Smooth muscle cell (in vitro differentiated cells): ENCODE measurements at regions not wholly inside any gene's neighbourhood (a gene's known extent, or its start where the extent isn't known, plus 50 kb on each side); places are given as distances from the start of the nearest gene placed in this dataset.
A peak's percentile ranks its signal among the peaks of the same experiment; 100 is the strongest.

Experiments
- DNase-seq: peaks from one replicate; lab custom pipeline; 2025; ENCODE audit not compliant: unreplicated experiment; lab: John Stamatoyannopoulos, UW
- H2AFZ ChIP-seq: fragments of 200-600 bp; sonication (generic); 2 replicates; pipeline ENCODE4 v1.6.0; 2016; ENCODE audit warnings: antibody characterized with exemption, low read depth, mild to moderate bottlenecking
- H3F3A ChIP-seq: fragments of 200-600 bp; sonication (generic); 2 replicates; pipeline ENCODE4 v1.6.0; 2017; ENCODE audit warnings: antibody characterized with exemption, low read depth
- H3K27ac ChIP-seq: fragments of 200-600 bp; sonication (generic); 2 replicates; pipeline ENCODE4 v1.5.1; 2016; ENCODE audit warnings: low read depth, mild to moderate bottlenecking
- H3K27me3 ChIP-seq: fragments of 200-600 bp; sonication (generic); 2 replicates; pipeline ENCODE4 v1.6.1; 2016; ENCODE audit warnings: low read depth, mild to moderate bottlenecking
- H3K36me3 ChIP-seq: fragments of 200-600 bp; sonication (generic); 2 replicates; pipeline ENCODE4 v1.5.1; 2016; ENCODE audit warnings: low read depth
- H3K4me1 ChIP-seq: fragments of 200-600 bp; sonication (generic); 2 replicates; pipeline ENCODE4 v1.5.1; 2016; ENCODE audit warnings: low read depth
- H3K4me2 ChIP-seq: fragments of 200-600 bp; sonication (generic); 2 replicates; pipeline ENCODE4 v1.6.0; 2016; ENCODE audit warnings: mild to moderate bottlenecking
- H3K4me3 ChIP-seq: fragments of 200-600 bp; sonication (generic); 2 replicates; pipeline ENCODE4 v1.5.1; 2016; ENCODE audit warnings: mild to moderate bottlenecking
- H3K79me2 ChIP-seq: fragments of 200-600 bp; sonication (generic); 2 replicates; pipeline ENCODE4 v1.6.0; 2016; ENCODE audit warnings: low read depth, mild to moderate bottlenecking
- H3K9ac ChIP-seq: fragments of 200-600 bp; sonication (generic); 2 replicates; pipeline ENCODE4 v1.6.0; 2016; ENCODE audit warnings: low read depth
- H3K9me3 ChIP-seq: fragments of 200-600 bp; sonication (generic); replicated peaks from 2 replicates; pipeline ENCODE4 v1.5.1; 2016; ENCODE audit warnings: low read depth
- H4K20me1 ChIP-seq: fragments of 200-600 bp; sonication (generic); 2 replicates; pipeline ENCODE4 v1.6.0; 2016; ENCODE audit warnings: low read depth
- WGBS: methylation state at CpG from one replicate; pipeline ENCODE4 v1.1.7; 2016; ENCODE audit warnings: low lambda C conversion rate; 5-methylcytosine and 5-hydroxymethylcytosine counted together
- TF ChIP-seq, protein P1 (sequence below): fragments of 200-600 bp; sonication (generic); IDR thresholded peaks from 2 replicates; pipeline ENCODE4 v1.5.1; 2017; ENCODE audit warnings: borderline replicate concordance, mild to moderate bottlenecking, antibody characterized with exemption; ENCODE audit not compliant: insufficient read depth, poor library complexity, severe bottlenecking

DNA sequence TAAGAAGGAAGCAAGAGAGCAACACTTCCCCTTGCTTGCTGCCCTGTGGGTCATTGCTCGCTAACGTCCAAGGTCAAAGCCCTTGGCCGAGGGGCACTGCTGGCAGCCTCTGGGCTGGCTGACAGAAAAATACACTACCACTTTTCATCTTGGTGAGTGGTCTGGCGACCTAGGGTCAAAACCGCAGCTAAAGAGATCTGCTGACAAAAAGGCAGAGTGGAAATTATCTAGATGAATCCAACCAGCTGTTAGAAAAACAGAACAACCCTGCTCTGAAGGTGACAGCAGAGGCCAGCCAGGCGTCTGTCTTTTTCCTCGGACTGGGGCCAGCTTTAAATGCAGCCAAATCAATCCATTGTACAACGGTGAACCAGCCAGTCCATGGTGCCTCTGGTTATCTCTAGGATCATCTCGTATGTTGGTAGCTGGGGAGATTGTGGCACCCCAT is 92.6 kb downstream of the CD8B2 start:
- WGBS: 63% methylated on average over 9 of the region's 9 CpGs

DNA sequence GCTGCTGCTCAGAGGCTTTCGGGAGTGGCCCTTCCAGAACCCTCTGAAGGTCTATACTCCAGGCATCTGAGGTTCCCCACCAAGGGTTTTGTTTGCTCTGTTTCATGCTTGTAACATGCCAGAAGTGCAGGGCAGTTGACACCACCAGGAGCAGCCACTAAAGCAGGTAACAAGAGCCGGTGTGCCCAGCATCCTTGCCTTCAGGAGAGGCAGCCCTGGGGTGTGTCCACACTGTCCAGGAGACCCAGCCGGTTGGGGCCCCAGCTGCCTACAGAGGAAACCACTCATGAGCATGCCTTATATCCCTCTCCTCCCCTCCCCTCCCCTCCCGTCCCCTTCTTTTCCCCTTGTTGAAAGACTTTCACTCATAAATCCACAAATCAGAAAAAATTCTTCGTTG is 93.1 kb downstream of the CD8B2 start:
- no peak for DNase-seq
- TF ChIP-seq, protein P1, sequence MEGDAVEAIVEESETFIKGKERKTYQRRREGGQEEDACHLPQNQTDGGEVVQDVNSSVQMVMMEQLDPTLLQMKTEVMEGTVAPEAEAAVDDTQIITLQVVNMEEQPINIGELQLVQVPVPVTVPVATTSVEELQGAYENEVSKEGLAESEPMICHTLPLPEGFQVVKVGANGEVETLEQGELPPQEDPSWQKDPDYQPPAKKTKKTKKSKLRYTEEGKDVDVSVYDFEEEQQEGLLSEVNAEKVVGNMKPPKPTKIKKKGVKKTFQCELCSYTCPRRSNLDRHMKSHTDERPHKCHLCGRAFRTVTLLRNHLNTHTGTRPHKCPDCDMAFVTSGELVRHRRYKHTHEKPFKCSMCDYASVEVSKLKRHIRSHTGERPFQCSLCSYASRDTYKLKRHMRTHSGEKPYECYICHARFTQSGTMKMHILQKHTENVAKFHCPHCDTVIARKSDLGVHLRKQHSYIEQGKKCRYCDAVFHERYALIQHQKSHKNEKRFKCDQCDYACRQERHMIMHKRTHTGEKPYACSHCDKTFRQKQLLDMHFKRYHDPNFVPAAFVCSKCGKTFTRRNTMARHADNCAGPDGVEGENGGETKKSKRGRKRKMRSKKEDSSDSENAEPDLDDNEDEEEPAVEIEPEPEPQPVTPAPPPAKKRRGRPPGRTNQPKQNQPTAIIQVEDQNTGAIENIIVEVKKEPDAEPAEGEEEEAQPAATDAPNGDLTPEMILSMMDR: no peak
- no peak overlapping the region for H3K4me2 ChIP-seq
- 74% methylated on average over 5 of the region's 5 CpGs for WGBS
- H3K9me3 ChIP-seq: no peaks in the 10 kb centered on the region
- no peaks in the 10 kb centered on the region for H3K79me2 ChIP-seq
- no peak overlapping the region for H2AFZ ChIP-seq
- no peak overlapping the region for H3K27ac ChIP-seq
- peaks cover 13% of the 10 kb centered on the region for H3K27me3 ChIP-seq
- no peaks in the 10 kb centered on the region for H4K20me1 ChIP-seq
- H3K9ac ChIP-seq: no peak overlapping the region
- no peaks in the 10 kb centered on the region for H3F3A ChIP-seq
- H3K4me1 ChIP-seq: peaks cover 9% of the 10 kb centered on the region
- H3K36me3 ChIP-seq: no peaks in the 10 kb centered on the region
- no peak overlapping the region for H3K4me3 ChIP-seq

More for the DNA sequence above, 92.6 kb downstream of the CD8B2 start:
- TF ChIP-seq, protein P1: no peak
- DNase-seq: no peak
- H3K9ac ChIP-seq: no peak overlapping the region
- no peak overlapping the region for H2AFZ ChIP-seq
- H3K79me2 ChIP-seq: no peaks in the 10 kb centered on the region
- no peak overlapping the region for H3K27ac ChIP-seq
- no peak overlapping the region for H3K4me2 ChIP-seq
- no peak overlapping the region for H3K4me3 ChIP-seq
- H3K36me3 ChIP-seq: no peaks in the 10 kb centered on the region
- H3K4me1 ChIP-seq: peaks cover 9% of the 10 kb centered on the region
- H3F3A ChIP-seq: no peaks in the 10 kb centered on the region
- H4K20me1 ChIP-seq: no peaks in the 10 kb centered on the region
- peaks cover 13% of the 10 kb centered on the region for H3K27me3 ChIP-seq
- H3K9me3 ChIP-seq: no peaks in the 10 kb centered on the region

DNA sequence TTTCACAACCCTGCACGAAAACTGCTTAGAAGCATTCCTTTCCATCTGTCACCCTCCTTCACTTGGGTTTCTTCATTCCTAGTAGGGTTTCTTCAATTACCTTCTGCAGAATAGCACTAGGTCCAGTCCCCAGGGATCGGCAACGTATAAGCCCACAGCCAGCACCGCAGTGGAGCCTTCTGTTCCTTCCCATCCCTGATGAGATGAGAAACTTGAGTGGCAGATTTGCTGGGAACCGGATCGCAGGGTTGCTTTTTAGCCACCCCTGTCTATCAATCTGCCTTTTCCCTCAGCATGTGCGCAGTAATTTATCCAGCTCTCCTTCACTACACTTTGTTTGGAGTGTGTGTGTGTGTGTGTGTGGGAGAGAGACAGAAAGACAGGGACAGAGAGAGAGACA is 94.2 kb downstream of the CD8B2 start:
- Histone ChIP-seq H2AFZ (peak overlapping the region; percentile 42), H3F3A (no peaks in the 10 kb centered on the region), H3K27ac (no peak overlapping the region), H3K4me1 (peaks cover 2% of the 10 kb centered on the region), H3K9ac (no peak overlapping the region), H3K4me2 (peak overlapping the region; percentile 90), H4K20me1 (no peaks in the 10 kb centered on the region), H3K9me3 (no peaks in the 10 kb centered on the region), H3K36me3 (no peaks in the 10 kb centered on the region), H3K79me2 (no peaks in the 10 kb centered on the region), H3K4me3 (no peak overlapping the region), H3K27me3 (peaks cover 13% of the 10 kb centered on the region)
- 78% methylated on average over 7 of the region's 7 CpGs for WGBS
- no peak for DNase-seq
- TF ChIP-seq, protein P1: no peak

DNA sequence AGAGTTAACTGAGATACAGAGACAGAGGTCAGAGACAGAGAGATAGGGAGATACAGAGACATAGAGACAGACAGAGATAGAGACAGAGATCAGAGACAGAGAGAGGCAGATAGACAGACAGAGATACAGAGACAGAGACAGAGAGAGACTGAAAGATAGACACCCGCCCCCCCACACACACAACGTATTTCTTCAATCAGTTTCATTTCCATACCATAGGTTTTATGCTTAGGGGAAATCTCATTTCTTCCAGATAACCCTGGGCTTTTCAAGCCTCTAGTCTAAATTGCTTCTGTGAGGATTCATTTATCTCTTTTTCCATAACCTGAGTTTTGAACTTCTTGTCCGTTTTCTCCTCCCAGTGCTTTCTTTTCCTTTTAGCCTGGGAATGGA is 94.6 kb downstream of the CD8B2 start:
- no peak for DNase-seq
- H3K27me3 ChIP-seq: peaks cover 13% of the 10 kb centered on the region
- no peaks in the 10 kb centered on the region for H3K36me3 ChIP-seq
- H3K27ac ChIP-seq: no peak overlapping the region
- H2AFZ ChIP-seq: peak overlapping the region; percentile 45
- H3F3A ChIP-seq: no peaks in the 10 kb centered on the region
- WGBS: 61% methylated on average over 3 of the region's 3 CpGs
- no peaks in the 10 kb centered on the region for H3K4me1 ChIP-seq
- peak overlapping the region; percentile 90 for H3K4me2 ChIP-seq
- H3K79me2 ChIP-seq: no peaks in the 10 kb centered on the region
- H3K4me3 ChIP-seq: peak overlapping the region; percentile 54
- no peak overlapping the region for H3K9ac ChIP-seq
- H3K9me3 ChIP-seq: no peaks in the 10 kb centered on the region
- TF ChIP-seq, protein P1: no peak
- no peaks in the 10 kb centered on the region for H4K20me1 ChIP-seq
